Ascending aorta (tissue), 2 donors: ENCODE measurements at regions not wholly inside any gene's neighbourhood (a gene's known extent, or its start where the extent isn't known, plus 50 kb on each side); places are given as distances from the start of the nearest gene placed in this dataset.

ENCODE experiments used
- DNase-seq, 2 donors: peaks; one replicate each; pipeline ENCODE4 v3.0.0-alpha.2; 2019; ENCODE audit warnings: low spot score in 2 of 2
- H3K27ac ChIP-seq, 2 donors: fragments of 200-600 bp; sonication (generic); one replicate each; pipeline ENCODE4 v1.5.1; 2016 to 2017; ENCODE audit warnings: mild to moderate bottlenecking in 1 of 2
- H3K27me3 ChIP-seq: fragments of 200-600 bp; sonication (generic); one replicate; pipeline ENCODE4 v1.5.1; 2017
- H3K36me3 ChIP-seq, 2 donors: fragments of 200-600 bp; sonication (generic); one replicate each; pipeline ENCODE4 v1.5.1; 2016
- H3K4me1 ChIP-seq, 2 donors: fragments of 200-600 bp; sonication (generic); one replicate each; pipeline ENCODE4 v1.5.1; 2016 to 2017; ENCODE audit warnings: mild to moderate bottlenecking in 1 of 2
- H3K4me3 ChIP-seq, 2 donors: fragments of 200-600 bp; sonication (generic); one replicate each; pipeline ENCODE4 v1.5.1; 2016 to 2017; ENCODE audit warnings: mild to moderate bottlenecking in 1 of 2
- H3K9me3 ChIP-seq, 2 donors: fragments of 200-600 bp; sonication (generic); one replicate each; pipeline ENCODE4 v1.5.1; 2016
- CTCF ChIP-seq, 3 experiments: fragments of 200-600 bp in 2 of 3; fragments of 450-650 bp in 1 of 3; sonication (generic) in 2 of 3; IDR thresholded peaks; one replicate each; pipeline ENCODE4 v1.5.1; 2016 to 2019; ENCODE audit warnings: antibody characterized with exemption in 3 of 3, mild to moderate bottlenecking in 1 of 3, moderate library complexity in 1 of 3
- intact Hi-C: fragments of 100-400 bp; cut with DNase I; formaldehyde crosslinking; loops from one replicate; pipeline ENCODE4 v1.15.1; 2023

- intact Hi-C loops, result no loop called here
- no peaks in the 10 kb centered on the region for H3K4me1 ChIP-seq
- H3K27me3 ChIP-seq, result no peaks in the 10 kb centered on the region
- H3K27ac ChIP-seq, result no peak overlapping the region
- H3K4me3 ChIP-seq, result no peak overlapping the region
- TF ChIP-seq CTCF (IDR thresholded peaks at IDR 0.05), result no peak
- H3K36me3 ChIP-seq, result no peaks in the 10 kb centered on the region
- no peak for DNase-seq
- no peaks in the 10 kb centered on the region for H3K9me3 ChIP-seq
Measured at GRCh38 chr4:17315459-17315858, 196.4 kb downstream of the QDPR start.

GRCh38 chr4:17313194-17313593 is 198.7 kb downstream of the QDPR start:
- Histone ChIP-seq H3K36me3 (no peaks in the 10 kb centered on the region), H3K27me3 (no peaks in the 10 kb centered on the region), H3K4me3 (no peak overlapping the region), H3K27ac (no peak overlapping the region), H3K9me3 (no peaks in the 10 kb centered on the region), H3K4me1 (peaks cover 0 to 3% of the 10 kb centered on the region in 2 donors)
- no peak for DNase-seq
- no peak for TF ChIP-seq CTCF (IDR thresholded peaks at IDR 0.05)
- intact Hi-C loops, result no loop called here

DNA sequence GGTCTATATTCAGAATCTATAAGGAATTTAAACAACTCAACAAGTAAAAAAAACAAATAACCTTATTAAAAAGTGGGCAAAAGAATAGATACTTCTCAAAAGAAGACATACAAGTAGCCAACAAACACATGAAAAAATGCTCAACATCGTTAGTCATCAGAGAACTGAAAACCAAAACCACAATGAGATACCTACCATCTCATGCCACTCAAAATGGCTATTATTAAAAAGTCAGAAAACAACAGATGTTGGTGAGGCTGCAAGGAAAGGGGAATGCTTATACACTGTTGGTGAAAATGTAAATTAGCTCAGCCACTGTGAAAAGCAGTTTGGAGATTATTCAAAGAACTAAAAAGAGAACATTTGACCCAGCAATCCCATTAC is 201.6 kb downstream of the QDPR start:
- H3K27me3 ChIP-seq, result no peaks in the 10 kb centered on the region

DNA sequence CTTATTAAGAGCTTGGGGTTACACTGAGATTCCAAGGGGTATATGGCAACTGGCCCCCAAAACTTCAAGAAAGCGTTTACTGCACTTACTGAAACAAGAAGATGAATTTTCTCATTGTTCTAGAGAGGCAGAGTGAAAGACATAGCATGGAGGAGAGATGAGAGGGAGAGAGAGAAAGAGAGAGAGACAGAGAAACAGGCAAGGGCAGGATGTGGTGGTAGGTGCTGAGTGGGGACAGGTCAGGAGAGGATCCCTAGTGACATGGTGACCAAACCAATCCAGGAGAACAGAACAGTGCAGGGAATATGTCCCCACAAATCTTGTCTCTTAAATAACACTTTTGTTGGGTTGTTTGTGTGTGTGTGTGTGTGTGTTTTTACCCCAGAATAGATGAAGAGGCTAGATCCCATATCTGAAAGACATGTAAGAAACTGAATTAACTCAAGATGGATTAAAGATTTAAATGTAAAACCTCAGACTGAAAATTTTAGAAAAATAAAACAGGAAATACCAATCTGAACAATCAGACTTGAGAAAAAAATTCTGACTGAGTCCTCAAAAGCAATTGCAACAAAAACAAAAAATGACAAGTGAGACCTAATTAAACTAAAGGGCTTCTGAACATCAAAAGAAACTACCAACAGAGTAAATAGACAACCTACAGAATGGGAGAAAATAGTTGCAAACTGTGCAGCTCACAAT is 202.2 kb downstream of the QDPR start:
- intact Hi-C loops, result no loop called here
- Histone ChIP-seq H3K36me3 (no peaks in the 10 kb centered on the region), H3K9me3 (no peaks in the 10 kb centered on the region), H3K27me3 (no peaks in the 10 kb centered on the region), H3K4me1 (peaks cover 0 to 3% of the 10 kb centered on the region in 2 donors), H3K27ac (no peak overlapping the region), H3K4me3 (no peak overlapping the region)
- no peak for TF ChIP-seq CTCF (IDR thresholded peaks at IDR 0.05)
- no peak for DNase-seq

More for the DNA sequence above, 201.6 kb downstream of the QDPR start:
- peaks cover 0 to 3% of the 10 kb centered on the region in 2 donors for H3K4me1 ChIP-seq
- DNase-seq, result no peak
- no peak for TF ChIP-seq CTCF (IDR thresholded peaks at IDR 0.05)
- intact Hi-C loops, result no loop called here
- H3K9me3 ChIP-seq, result no peaks in the 10 kb centered on the region
- H3K27ac ChIP-seq, result no peak overlapping the region
- no peak overlapping the region for H3K4me3 ChIP-seq
- H3K36me3 ChIP-seq, result no peaks in the 10 kb centered on the region

- H3K4me3 ChIP-seq, result no peak overlapping the region
- H3K27ac ChIP-seq, result no peak overlapping the region
- no peaks in the 10 kb centered on the region for H3K27me3 ChIP-seq
- intact Hi-C loops, result no loop called here
- H3K9me3 ChIP-seq, result no peaks in the 10 kb centered on the region
- no peaks in the 10 kb centered on the region for H3K36me3 ChIP-seq
- DNase-seq, result no peak
- TF ChIP-seq CTCF (IDR thresholded peaks at IDR 0.05), result no peak
- no peaks in the 10 kb centered on the region for H3K4me1 ChIP-seq
Measured at GRCh38 chr4:17301869-17302268, 210.0 kb downstream of the QDPR start.

GRCh38 chr4:17301266-17301665 is 210.6 kb downstream of the QDPR start:
- Histone ChIP-seq H3K27ac (no peak overlapping the region), H3K4me3 (no peak overlapping the region), H3K36me3 (no peaks in the 10 kb centered on the region), H3K27me3 (no peaks in the 10 kb centered on the region), H3K9me3 (no peaks in the 10 kb centered on the region), H3K4me1 (no peaks in the 10 kb centered on the region)
- TF ChIP-seq CTCF (IDR thresholded peaks at IDR 0.05), result no peak
- intact Hi-C loops, result no loop called here
- no peak for DNase-seq
